Tibial nerve (tissue), 4 donors: ENCODE measurements at regions not wholly inside any gene's neighbourhood (a gene's known extent, or its start where the extent isn't known, plus 50 kb on each side); places are given as distances from the start of the nearest gene placed in this dataset.

Experiments
- CTCF ChIP-seq, 5 experiments: fragments of 200-600 bp in 3 of 5; fragments of 450-650 bp in 2 of 5; sonication (generic) in 3 of 5; IDR thresholded peaks; one replicate each; pipeline ENCODE4 v1.5.1; 2016 to 2019; ENCODE audit warnings: antibody characterized with exemption in 5 of 5, mild to moderate bottlenecking in 3 of 5, moderate library complexity in 2 of 5
- EP300 ChIP-seq, 2 donors: sonication (generic); formaldehyde crosslinking; IDR thresholded peaks; one replicate each; pipeline ENCODE4 v1.6.1; 2017; ENCODE audit warnings: antibody characterized with exemption in 2 of 2, mild to moderate bottlenecking in 1 of 2

DNA sequence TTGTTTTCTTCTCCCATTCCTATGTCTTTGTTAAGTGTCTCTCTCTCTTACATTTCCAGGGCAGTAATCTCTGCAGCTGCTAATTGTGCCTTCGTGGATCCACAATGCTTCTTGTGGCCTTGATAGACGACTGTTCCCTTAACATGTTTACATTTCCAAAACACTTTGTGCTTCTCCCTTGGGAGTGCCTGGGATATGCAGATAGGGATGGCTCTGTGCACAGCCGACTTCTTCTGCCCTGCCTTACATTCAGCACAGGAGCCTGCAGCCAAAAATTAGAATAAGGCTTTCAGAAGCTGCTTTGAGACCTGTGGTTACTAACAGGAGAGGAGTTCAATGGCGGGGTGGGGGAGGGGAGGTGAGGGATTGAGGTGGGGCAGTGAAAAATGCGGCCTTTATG lies 328.9 kb downstream of the TDRD15 start:
- TF ChIP-seq CTCF (IDR thresholded peaks at IDR 0.05) (no peak), EP300 (IDR thresholded peaks at IDR 0.05) (no peak)
